ENCODE measurements at regions not wholly inside any gene's neighbourhood (a gene's known extent, or its start where the extent isn't known, plus 50 kb on each side); places are given as distances from the start of the nearest gene placed in this dataset.
"Not testable (repeated sequence)": the region's sequence is repeated elsewhere in the genome, so short reads cannot be mapped to it uniquely, and the experiment has no call there.

DNA sequence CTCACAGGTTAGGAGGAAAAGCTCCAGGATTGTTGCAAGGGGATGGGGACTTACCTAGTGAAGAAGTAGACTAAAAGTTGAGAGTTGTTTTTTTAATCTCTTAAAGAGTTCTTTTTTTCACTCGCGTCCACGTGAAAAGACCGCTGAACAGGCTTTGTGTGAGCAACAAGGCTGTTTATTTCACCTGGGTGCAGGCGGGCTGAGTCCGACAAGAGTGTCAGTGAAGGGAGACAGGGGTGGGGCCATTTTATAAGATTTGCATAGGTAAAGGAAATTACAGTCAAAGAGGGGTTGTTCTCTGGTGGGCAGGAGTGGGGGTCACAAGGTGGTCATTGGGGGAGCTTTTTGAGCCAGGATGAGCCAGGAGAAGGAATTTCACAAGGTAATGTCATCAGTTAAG, 249.7 kb downstream of the USP25 start:
- H3F3A ChIP-seq (replicated peaks; ENCODE audit: low read depth); H3K4me3 Mint-ChIP-seq; H3K9me3 Mint-ChIP-seq; H3K27ac ChIP-seq (ENCODE audit: low read depth); H2AFZ ChIP-seq; ATAC-seq; H3K27me3 ChIP-seq (ENCODE audit: insufficient read depth); H3K9me2 ChIP-seq (ENCODE audit: insufficient read depth); H3K4me1 ChIP-seq (ENCODE audit: insufficient read depth); H3K79me2 ChIP-seq (replicated peaks; ENCODE audit: insufficient read depth); H3K4me3 ChIP-seq; H3K27me3 Mint-ChIP-seq (ENCODE audit: insufficient read depth, low read depth, poor library complexity); H3K36me3 Mint-ChIP-seq (ENCODE audit: low read depth); H3K4me2 ChIP-seq; H3K36me3 ChIP-seq (ENCODE audit: insufficient read depth); H4K20me1 ChIP-seq (replicated peaks; ENCODE audit: insufficient read depth); DNase-seq (ENCODE audit: low spot score): not testable (repeated sequence)
- H3K27ac Mint-ChIP-seq = peak overlapping the region; percentile 80
- H3K4me1 Mint-ChIP-seq = peaks cover 12% of the 10 kb centered on the region

DNA sequence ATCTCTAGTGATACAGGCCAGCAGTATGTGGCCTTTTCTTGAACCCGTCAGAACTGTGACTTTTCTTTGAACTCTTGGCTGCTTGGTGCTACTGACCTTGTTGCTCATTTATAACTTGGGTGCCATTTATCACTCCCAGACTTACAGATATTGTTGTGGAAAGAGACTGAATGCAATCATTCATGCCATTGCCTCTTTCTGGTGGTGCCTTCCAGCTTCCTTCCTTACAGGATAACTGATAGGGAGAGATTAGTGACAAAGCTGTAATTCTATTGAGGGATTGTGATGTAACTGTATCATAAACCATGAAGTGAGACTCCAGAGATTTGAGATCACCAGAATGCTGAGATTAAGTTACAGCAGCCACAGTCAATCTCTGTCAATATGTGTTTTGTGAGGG, 256.5 kb downstream of the USP25 start:
- Mint-ChIP-seq H3K27ac (no peak overlapping the region), H3K27me3 (ENCODE audit: insufficient read depth, low read depth, poor library complexity) (no peaks in the 10 kb centered on the region), H3K4me1 (no peaks in the 10 kb centered on the region), H3K9me3 (peaks cover 5% of the 10 kb centered on the region; the same call in 2 of the 3 replicates), H3K36me3 (ENCODE audit: low read depth) (no peaks in the 10 kb centered on the region; the same call in 2 of the 3 replicates), H3K4me3 (no peak overlapping the region)
- H3K4me2 ChIP-seq = no peak overlapping the region
- no peak overlapping the region for H3K27ac ChIP-seq (ENCODE audit: low read depth)
- H3F3A ChIP-seq (replicated peaks; ENCODE audit: low read depth) = no peaks in the 10 kb centered on the region
- H3K36me3 ChIP-seq (ENCODE audit: insufficient read depth) = no peaks in the 10 kb centered on the region
- H2AFZ ChIP-seq = no peak overlapping the region
- H4K20me1 ChIP-seq (replicated peaks; ENCODE audit: insufficient read depth) = no peaks in the 10 kb centered on the region
- DNase-seq (ENCODE audit: low spot score) (no peak), ATAC-seq (no peak)
- no peak overlapping the region for H3K4me3 ChIP-seq
- H3K4me1 ChIP-seq (ENCODE audit: insufficient read depth) = no peaks in the 10 kb centered on the region
- no peaks in the 10 kb centered on the region for H3K9me2 ChIP-seq (ENCODE audit: insufficient read depth)
- no peaks in the 10 kb centered on the region for H3K27me3 ChIP-seq (ENCODE audit: insufficient read depth)
- no peaks in the 10 kb centered on the region for H3K79me2 ChIP-seq (replicated peaks; ENCODE audit: insufficient read depth)
- TF ChIP-seq, protein P1, sequence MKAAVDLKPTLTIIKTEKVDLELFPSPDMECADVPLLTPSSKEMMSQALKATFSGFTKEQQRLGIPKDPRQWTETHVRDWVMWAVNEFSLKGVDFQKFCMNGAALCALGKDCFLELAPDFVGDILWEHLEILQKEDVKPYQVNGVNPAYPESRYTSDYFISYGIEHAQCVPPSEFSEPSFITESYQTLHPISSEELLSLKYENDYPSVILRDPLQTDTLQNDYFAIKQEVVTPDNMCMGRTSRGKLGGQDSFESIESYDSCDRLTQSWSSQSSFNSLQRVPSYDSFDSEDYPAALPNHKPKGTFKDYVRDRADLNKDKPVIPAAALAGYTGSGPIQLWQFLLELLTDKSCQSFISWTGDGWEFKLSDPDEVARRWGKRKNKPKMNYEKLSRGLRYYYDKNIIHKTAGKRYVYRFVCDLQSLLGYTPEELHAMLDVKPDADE (IDR thresholded peaks at IDR 0.05) = no peak
- no peak for TF ChIP-seq EZH2phosphoT487 (IDR thresholded peaks at IDR 0.05; ENCODE audit: unreplicated experiment)
- no peak for TF ChIP-seq EZH2 (IDR thresholded peaks at IDR 0.05; ENCODE audit: low read depth, unreplicated experiment)
- no peak for TF ChIP-seq CREB1 (CRISPR knock-in tag; IDR thresholded peaks at IDR 0.05; ENCODE audit: low read depth)
- TF ChIP-seq, protein P2, sequence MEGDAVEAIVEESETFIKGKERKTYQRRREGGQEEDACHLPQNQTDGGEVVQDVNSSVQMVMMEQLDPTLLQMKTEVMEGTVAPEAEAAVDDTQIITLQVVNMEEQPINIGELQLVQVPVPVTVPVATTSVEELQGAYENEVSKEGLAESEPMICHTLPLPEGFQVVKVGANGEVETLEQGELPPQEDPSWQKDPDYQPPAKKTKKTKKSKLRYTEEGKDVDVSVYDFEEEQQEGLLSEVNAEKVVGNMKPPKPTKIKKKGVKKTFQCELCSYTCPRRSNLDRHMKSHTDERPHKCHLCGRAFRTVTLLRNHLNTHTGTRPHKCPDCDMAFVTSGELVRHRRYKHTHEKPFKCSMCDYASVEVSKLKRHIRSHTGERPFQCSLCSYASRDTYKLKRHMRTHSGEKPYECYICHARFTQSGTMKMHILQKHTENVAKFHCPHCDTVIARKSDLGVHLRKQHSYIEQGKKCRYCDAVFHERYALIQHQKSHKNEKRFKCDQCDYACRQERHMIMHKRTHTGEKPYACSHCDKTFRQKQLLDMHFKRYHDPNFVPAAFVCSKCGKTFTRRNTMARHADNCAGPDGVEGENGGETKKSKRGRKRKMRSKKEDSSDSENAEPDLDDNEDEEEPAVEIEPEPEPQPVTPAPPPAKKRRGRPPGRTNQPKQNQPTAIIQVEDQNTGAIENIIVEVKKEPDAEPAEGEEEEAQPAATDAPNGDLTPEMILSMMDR (conservative IDR thresholded peaks at IDR 0.05; ENCODE audit: low read depth in 2 of 2) = no peak
- TF ChIP-seq ZNF331 (CRISPR knock-in tag; IDR thresholded peaks at IDR 0.05; ENCODE audit: low read depth) = no peak
- TF ChIP-seq, protein P3, sequence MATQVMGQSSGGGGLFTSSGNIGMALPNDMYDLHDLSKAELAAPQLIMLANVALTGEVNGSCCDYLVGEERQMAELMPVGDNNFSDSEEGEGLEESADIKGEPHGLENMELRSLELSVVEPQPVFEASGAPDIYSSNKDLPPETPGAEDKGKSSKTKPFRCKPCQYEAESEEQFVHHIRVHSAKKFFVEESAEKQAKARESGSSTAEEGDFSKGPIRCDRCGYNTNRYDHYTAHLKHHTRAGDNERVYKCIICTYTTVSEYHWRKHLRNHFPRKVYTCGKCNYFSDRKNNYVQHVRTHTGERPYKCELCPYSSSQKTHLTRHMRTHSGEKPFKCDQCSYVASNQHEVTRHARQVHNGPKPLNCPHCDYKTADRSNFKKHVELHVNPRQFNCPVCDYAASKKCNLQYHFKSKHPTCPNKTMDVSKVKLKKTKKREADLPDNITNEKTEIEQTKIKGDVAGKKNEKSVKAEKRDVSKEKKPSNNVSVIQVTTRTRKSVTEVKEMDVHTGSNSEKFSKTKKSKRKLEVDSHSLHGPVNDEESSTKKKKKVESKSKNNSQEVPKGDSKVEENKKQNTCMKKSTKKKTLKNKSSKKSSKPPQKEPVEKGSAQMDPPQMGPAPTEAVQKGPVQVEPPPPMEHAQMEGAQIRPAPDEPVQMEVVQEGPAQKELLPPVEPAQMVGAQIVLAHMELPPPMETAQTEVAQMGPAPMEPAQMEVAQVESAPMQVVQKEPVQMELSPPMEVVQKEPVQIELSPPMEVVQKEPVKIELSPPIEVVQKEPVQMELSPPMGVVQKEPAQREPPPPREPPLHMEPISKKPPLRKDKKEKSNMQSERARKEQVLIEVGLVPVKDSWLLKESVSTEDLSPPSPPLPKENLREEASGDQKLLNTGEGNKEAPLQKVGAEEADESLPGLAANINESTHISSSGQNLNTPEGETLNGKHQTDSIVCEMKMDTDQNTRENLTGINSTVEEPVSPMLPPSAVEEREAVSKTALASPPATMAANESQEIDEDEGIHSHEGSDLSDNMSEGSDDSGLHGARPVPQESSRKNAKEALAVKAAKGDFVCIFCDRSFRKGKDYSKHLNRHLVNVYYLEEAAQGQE (IDR thresholded peaks at IDR 0.05; ENCODE audit: unreplicated experiment) = no peak
- TF ChIP-seq JUNB (IDR thresholded peaks at IDR 0.05; ENCODE audit: unreplicated experiment) = no peak
- TF ChIP-seq NANOG (IDR thresholded peaks at IDR 0.05; ENCODE audit: borderline replicate concordance) = no peak
- no peak for TF ChIP-seq ZNF114 (CRISPR knock-in tag; IDR thresholded peaks at IDR 0.05)
- TF ChIP-seq POLR2AphosphoS5 (IDR thresholded peaks at IDR 0.05; ENCODE audit: low read depth) = no peak
- TF ChIP-seq STAT1 (IDR thresholded peaks at IDR 0.05; ENCODE audit: unreplicated experiment) = no peak

Data from GM23338 (cell line).